Lung (tissue), 11 donors: ENCODE measurements at regions not wholly inside any gene's neighbourhood (a gene's known extent, or its start where the extent isn't known, plus 50 kb on each side); places are given as distances from the start of the nearest gene placed in this dataset.

ENCODE experiments used
- ATAC-seq: fragments of 200-7000 bp; cut with Tn5 transposase; one replicate; pipeline ENCODE4 v1.9.1; 2020; ENCODE audit warnings: moderate number of reproducible peaks; ENCODE audit not compliant: insufficient read depth, low FRiP score
- DNase-seq, 3 donors: peaks; one replicate each; pipeline ENCODE4 v3.0.0-alpha.2; 2013 to 2017
- H3K27ac ChIP-seq, 2 donors: one replicate each; pipeline ENCODE4 v1.5.1; 2013; ENCODE audit warnings: mild to moderate bottlenecking in 2 of 2, moderate library complexity in 2 of 2, control low read depth in 1 of 2, inconsistent platforms in 1 of 2, low read depth in 1 of 2, low read length in 1 of 2
- H3K27me3 ChIP-seq, 3 donors: one replicate each; pipeline ENCODE4 v1.5.1; 2013; ENCODE audit warnings: low read length in 2 of 3; ENCODE audit not compliant: control insufficient read depth in 3 of 3, insufficient read depth in 3 of 3
- H3K36me3 ChIP-seq, 4 donors: one replicate each; pipeline ENCODE4 v1.5.1; 2013; ENCODE audit warnings: low read length in 4 of 4, mild to moderate bottlenecking in 1 of 4, moderate library complexity in 1 of 4; ENCODE audit not compliant: control insufficient read depth in 4 of 4, insufficient read depth in 4 of 4
- H3K4me1 ChIP-seq, 5 donors: one replicate each; pipeline ENCODE4 v1.5.1; 2013; ENCODE audit warnings: low read length in 5 of 5, mild to moderate bottlenecking in 2 of 5, moderate library complexity in 1 of 5; ENCODE audit not compliant: control insufficient read depth in 5 of 5, insufficient read depth in 5 of 5
- H3K4me3 ChIP-seq: one replicate; pipeline ENCODE4 v1.5.1; 2013; ENCODE audit warnings: mild to moderate bottlenecking, control low read depth, moderate library complexity
- H3K9ac ChIP-seq, 2 donors: one replicate each; pipeline ENCODE4 v1.5.1; 2013; ENCODE audit warnings: low read length in 2 of 2, control low read depth in 1 of 2; ENCODE audit not compliant: insufficient read depth in 1 of 2
- H3K9me3 ChIP-seq, 4 donors: one replicate each; pipeline ENCODE4 v1.5.1; 2013; ENCODE audit warnings: low read length in 3 of 4, mild to moderate bottlenecking in 1 of 4, moderate library complexity in 1 of 4; ENCODE audit not compliant: control insufficient read depth in 4 of 4, insufficient read depth in 3 of 4
- CTCF ChIP-seq: IDR thresholded peaks from 2 replicates; pipeline ENCODE4 v1.5.1; 2012; ENCODE audit warnings: mild to moderate bottlenecking; ENCODE audit errors: control extremely low read depth, extremely low read depth
- WGBS, 2 donors: extraction: QIAGEN DNeasy Blood & Tissue Kit; methylation state at CpG; one replicate each; pipeline ENCODE4 v1.1.7; 2013; 5-methylcytosine and 5-hydroxymethylcytosine counted together
- donor health status: control.
- donor health status: control.
- donor health status: Bipolar disorder and iron deficiency.
- donor health status: healthy.
- donor health status: DM: yes; HTN: yes; CAD: no.

DNA sequence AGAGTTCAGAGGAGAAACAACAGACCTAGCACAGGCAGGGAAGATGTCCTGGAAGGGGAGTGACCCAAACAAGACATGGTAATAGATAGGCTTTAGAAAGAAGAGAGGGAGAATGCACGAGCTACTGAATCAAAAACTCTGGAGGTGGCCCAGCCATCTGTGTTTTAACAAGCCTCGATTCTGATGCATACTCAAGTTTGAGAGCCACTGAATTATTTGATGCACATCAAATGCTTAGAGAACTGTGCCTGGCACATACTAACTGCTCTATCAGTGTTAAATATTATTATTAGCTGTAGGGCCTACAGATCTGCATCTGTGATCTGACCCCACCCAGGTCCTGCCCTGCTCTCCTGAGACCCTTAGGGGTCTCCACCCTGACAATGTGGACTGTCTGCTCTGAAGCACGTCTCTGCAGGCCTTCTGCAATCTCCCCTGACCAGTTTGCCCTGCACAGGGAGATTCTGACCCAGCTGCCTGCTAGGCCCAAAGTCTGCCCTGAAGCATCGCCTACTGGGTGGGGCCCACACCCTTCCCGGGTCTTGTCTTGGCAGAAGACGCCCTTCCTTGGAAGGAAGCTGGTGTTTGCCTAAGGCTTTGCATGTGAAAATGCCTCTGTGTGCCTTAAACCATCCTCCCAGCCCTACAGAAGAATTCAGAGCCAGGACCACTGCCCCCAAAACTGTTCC is 201.5 kb upstream of the KLF3 start:
- no peak for ATAC-seq

DNA sequence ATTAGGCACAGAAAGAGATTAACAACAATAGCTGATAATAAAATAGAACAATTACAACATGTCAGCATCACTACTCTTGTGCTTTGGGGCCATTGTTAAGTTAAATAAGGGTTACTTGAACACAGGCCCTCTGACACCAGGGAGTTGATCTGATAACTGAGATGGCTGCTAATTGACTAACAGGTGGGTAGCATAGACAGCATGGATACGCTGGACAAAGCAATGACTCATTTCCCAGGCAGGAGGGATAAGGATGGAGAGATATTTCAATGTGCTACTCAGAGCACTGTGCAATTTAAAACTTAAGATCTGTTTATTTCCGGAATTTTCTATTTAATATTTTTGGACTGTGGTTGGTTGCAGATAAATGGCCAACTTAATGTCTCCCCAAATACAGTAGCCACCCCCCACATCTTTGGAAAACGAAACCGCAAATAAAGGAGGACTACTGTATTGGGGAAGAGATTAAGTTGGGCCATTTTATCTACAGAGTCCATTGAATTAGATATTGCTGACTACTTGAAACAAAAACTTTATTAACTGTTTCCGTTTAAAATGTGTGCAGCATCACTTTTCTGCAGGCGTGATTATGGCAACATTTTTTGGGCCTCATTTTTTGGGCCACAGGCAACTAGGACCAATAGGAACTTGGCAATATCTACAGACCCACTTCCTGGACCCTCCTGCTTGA is 200.6 kb upstream of the KLF3 start:
- Histone ChIP-seq H3K4me1 (peaks cover 0 to 5% (median 0%) of the 10 kb centered on the region in 5 donors), H3K36me3 (no peaks in the 10 kb centered on the region), H3K9me3 (peaks cover 0 to 2% (median 0%) of the 10 kb centered on the region in 4 donors), H3K9ac (no peak overlapping the region), H3K27me3 (no peaks in the 10 kb centered on the region), H3K27ac (no peak overlapping the region), H3K4me3 (no peak overlapping the region)
- DNase-seq: no peak
- TF ChIP-seq CTCF: no peak
- ATAC-seq: no peak
- 86 to 94% methylated on average over 6 of the region's 6 CpGs for WGBS, 2 donors

More for the DNA sequence above, 201.5 kb upstream of the KLF3 start:
- H3K27ac ChIP-seq: peak overlapping the region in 1 of 2 donors; percentile 26
- H3K9me3 ChIP-seq: peaks cover 0 to 2% (median 0%) of the 10 kb centered on the region in 4 donors
- no peaks in the 10 kb centered on the region for H3K36me3 ChIP-seq
- DNase-seq: no peak
- H3K4me3 ChIP-seq: no peak overlapping the region
- H3K27me3 ChIP-seq: no peaks in the 10 kb centered on the region
- no peak for TF ChIP-seq CTCF
- H3K4me1 ChIP-seq: peaks cover 0 to 5% (median 0%) of the 10 kb centered on the region in 5 donors
- WGBS, 2 donors: 62 to 73% methylated on average over 6 of the region's 6 CpGs
- no peak overlapping the region for H3K9ac ChIP-seq

DNA sequence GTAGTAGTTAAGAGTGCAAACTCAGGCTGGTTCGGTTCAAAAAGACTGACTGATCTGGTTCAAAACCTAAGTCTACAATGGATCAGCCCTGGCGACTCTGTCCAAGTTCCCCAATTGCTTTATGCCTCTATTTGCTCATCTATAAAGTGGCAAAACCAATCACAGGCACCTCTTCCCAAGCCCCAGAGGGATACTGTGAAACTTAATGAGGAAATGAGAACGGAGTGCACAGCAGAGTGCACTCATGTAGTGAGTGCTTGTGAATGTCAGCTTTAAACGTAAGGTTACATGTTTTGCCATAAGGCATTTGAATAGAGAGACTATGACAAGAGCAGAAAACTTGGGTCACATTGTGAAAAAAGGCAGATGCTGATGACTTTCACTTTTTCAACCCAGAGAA is 199.7 kb upstream of the KLF3 start:
- H3K36me3 ChIP-seq: no peaks in the 10 kb centered on the region
- no peak for DNase-seq
- H3K9ac ChIP-seq: no peak overlapping the region
- H3K4me3 ChIP-seq: no peak overlapping the region
- H3K4me1 ChIP-seq: peaks cover 0 to 5% (median 0%) of the 10 kb centered on the region in 5 donors
- WGBS, 2 donors: 80 to 92% methylated on average over 4 of the region's 4 CpGs
- H3K27me3 ChIP-seq: no peaks in the 10 kb centered on the region
- no peak overlapping the region for H3K27ac ChIP-seq
- H3K9me3 ChIP-seq: peaks cover 0 to 2% (median 0%) of the 10 kb centered on the region in 4 donors
- TF ChIP-seq CTCF: no peak
- ATAC-seq: no peak
